HepG2 (cell line): ENCODE measurements at regions not wholly inside any gene's neighbourhood (a gene's known extent, or its start where the extent isn't known, plus 50 kb on each side); places are given as distances from the start of the nearest gene placed in this dataset.

Source experiments
- AHDC1 ChIP-seq: sonication (generic); formaldehyde crosslinking; IDR thresholded peaks from 2 replicates; pipeline ENCODE4 v1.5.1; 2020; ENCODE audit warnings: mild to moderate bottlenecking, missing genetic modification reagents, borderline replicate concordance
- AHR ChIP-seq: IDR thresholded peaks from 2 replicates; pipeline ENCODE4 v1.6.1; 2018; ENCODE audit warnings: missing genetic modification reagents, missing compliant biosample characterization
- ATF1 ChIP-seq: IDR thresholded peaks from 2 replicates; pipeline ENCODE4 v1.6.1; 2016; ENCODE audit warnings: mild to moderate bottlenecking, control low read depth
- CREM ChIP-seq, 2 experiments: sonication (generic) in 1 of 2; formaldehyde crosslinking in 1 of 2; IDR thresholded peaks; 2 replicates each; pipeline versions ENCODE4 v1.4.0 to v1.6.1; 2016 to 2020; ENCODE audit warnings: antibody characterized with exemption in 1 of 2, mild to moderate bottlenecking in 1 of 2, missing genetic modification reagents in 1 of 2
- ELF1 ChIP-seq: sonication (generic); formaldehyde crosslinking; IDR thresholded peaks from 2 replicates; pipeline ENCODE4 v1.4.0; 2020; ENCODE audit warnings: missing genetic modification reagents
- HMG20A ChIP-seq: IDR thresholded peaks from 2 replicates; pipeline ENCODE4 v1.6.1; 2016; ENCODE audit warnings: borderline replicate concordance
- KLF13 ChIP-seq: sonication (generic); formaldehyde crosslinking; IDR thresholded peaks from 2 replicates; pipeline ENCODE4 v1.4.0; 2020; ENCODE audit warnings: mild to moderate bottlenecking, missing genetic modification reagents
- MLXIP ChIP-seq: sonication (generic); formaldehyde crosslinking; IDR thresholded peaks from 2 replicates; pipeline ENCODE4 v1.9.0; 2021; ENCODE audit warnings: missing genetic modification reagents, borderline replicate concordance
- ZNF468 ChIP-seq: sonication (generic); formaldehyde crosslinking; IDR thresholded peaks from 2 replicates; pipeline ENCODE4 v1.8.0; 2022; ENCODE audit warnings: mild to moderate bottlenecking, moderate library complexity, missing genetic modification reagents
- ZNF484 ChIP-seq: sonication (generic); formaldehyde crosslinking; IDR thresholded peaks from 2 replicates; pipeline ENCODE4 v1.5.1; 2020; ENCODE audit warnings: mild to moderate bottlenecking, low read depth, missing genetic modification reagents, borderline replicate concordance
- TF ChIP-seq, protein P1 (sequence below), 2 experiments: sonication (generic) in 1 of 2; formaldehyde crosslinking in 1 of 2; IDR thresholded peaks; 2 replicates each; pipeline versions ENCODE4 v1.6.1 to v1.9.0; 2014 to 2022; ENCODE audit warnings: antibody characterized with exemption in 1 of 2, borderline replicate concordance in 1 of 2, inconsistent platforms in 1 of 2, low read depth in 1 of 2, missing genetic modification reagents in 1 of 2
- TF ChIP-seq, protein P2 (sequence below): sonication (generic); formaldehyde crosslinking; IDR thresholded peaks from 2 replicates; pipeline ENCODE4 v1.4.0; 2020; ENCODE audit warnings: missing genetic modification reagents

DNA sequence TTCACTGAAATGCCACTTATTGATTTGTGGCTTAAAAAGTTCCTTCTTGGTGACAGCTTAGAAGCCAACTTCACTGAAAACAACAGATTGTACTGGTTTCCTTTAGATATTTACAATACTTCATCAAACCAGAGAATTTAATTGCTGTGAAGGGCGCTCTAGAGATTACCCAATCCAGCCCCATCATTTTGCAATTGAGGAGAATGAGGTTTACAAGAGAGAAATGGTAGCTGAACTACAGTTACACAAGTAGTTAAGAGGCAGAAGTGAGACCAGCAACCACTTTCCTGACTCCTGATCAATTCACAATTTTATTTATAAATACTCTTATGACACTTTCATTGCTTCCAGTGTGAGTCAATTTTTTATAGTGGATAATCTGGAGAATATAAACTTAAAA is 103.5 kb upstream of the APC start (continued):
- TF ChIP-seq, protein P1, sequence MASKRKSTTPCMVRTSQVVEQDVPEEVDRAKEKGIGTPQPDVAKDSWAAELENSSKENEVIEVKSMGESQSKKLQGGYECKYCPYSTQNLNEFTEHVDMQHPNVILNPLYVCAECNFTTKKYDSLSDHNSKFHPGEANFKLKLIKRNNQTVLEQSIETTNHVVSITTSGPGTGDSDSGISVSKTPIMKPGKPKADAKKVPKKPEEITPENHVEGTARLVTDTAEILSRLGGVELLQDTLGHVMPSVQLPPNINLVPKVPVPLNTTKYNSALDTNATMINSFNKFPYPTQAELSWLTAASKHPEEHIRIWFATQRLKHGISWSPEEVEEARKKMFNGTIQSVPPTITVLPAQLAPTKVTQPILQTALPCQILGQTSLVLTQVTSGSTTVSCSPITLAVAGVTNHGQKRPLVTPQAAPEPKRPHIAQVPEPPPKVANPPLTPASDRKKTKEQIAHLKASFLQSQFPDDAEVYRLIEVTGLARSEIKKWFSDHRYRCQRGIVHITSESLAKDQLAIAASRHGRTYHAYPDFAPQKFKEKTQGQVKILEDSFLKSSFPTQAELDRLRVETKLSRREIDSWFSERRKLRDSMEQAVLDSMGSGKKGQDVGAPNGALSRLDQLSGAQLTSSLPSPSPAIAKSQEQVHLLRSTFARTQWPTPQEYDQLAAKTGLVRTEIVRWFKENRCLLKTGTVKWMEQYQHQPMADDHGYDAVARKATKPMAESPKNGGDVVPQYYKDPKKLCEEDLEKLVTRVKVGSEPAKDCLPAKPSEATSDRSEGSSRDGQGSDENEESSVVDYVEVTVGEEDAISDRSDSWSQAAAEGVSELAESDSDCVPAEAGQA (IDR thresholded peaks at IDR 0.05; ENCODE audit: low read depth): no peak
- TF ChIP-seq, protein P1 (CRISPR knock-in tag; IDR thresholded peaks at IDR 0.05; ENCODE audit: borderline replicate concordance): no peak
- TF ChIP-seq ATF1: no peak
- TF ChIP-seq, protein P2, sequence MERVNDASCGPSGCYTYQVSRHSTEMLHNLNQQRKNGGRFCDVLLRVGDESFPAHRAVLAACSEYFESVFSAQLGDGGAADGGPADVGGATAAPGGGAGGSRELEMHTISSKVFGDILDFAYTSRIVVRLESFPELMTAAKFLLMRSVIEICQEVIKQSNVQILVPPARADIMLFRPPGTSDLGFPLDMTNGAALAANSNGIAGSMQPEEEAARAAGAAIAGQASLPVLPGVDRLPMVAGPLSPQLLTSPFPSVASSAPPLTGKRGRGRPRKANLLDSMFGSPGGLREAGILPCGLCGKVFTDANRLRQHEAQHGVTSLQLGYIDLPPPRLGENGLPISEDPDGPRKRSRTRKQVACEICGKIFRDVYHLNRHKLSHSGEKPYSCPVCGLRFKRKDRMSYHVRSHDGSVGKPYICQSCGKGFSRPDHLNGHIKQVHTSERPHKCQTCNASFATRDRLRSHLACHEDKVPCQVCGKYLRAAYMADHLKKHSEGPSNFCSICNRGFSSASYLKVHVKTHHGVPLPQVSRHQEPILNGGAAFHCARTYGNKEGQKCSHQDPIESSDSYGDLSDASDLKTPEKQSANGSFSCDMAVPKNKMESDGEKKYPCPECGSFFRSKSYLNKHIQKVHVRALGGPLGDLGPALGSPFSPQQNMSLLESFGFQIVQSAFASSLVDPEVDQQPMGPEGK (CRISPR knock-in tag): no peak
- no peak for TF ChIP-seq ZNF484 (CRISPR knock-in tag)
- no peak for TF ChIP-seq AHR
- TF ChIP-seq KLF13: no peak
- TF ChIP-seq ZNF468 (CRISPR knock-in tag): no peak
- no peak for TF ChIP-seq HMG20A (CRISPR knock-in tag)
- TF ChIP-seq ELF1 (CRISPR knock-in tag): no peak
- no peak for TF ChIP-seq AHDC1 (CRISPR knock-in tag)
- no peak for TF ChIP-seq MLXIP (CRISPR knock-in tag)
- TF ChIP-seq CREM (IDR thresholded peaks at IDR 0.05): no peak
- no peak for TF ChIP-seq CREM (CRISPR knock-in tag; IDR thresholded peaks at IDR 0.05)
- TF ChIP-seq, all 625 proteins: peak for 0
